GM21447 (cell line): ENCODE measurements at regions not wholly inside any gene's neighbourhood (a gene's known extent, or its start where the extent isn't known, plus 50 kb on each side); places are given as distances from the start of the nearest gene placed in this dataset.
"Not testable (repeated sequence)": the region's sequence is repeated elsewhere in the genome, so short reads cannot be mapped to it uniquely, and the experiment has no call there.

Source experiments
- ATAC-seq: cut with Tn5 transposase; IDR thresholded peaks from one replicate; pipeline ENCODE4 v1.9.1; 2021; ENCODE audit not compliant: unreplicated experiment

- ATAC-seq, result no peak
Observed at GRCh38 chr5:130845049-130845765, 319.8 kb downstream of the HINT1 start.

GRCh38 chr5:130836729-130837649 is 328.1 kb downstream of the HINT1 start:
- peak; percentile 84 for ATAC-seq

- ATAC-seq, result not testable (repeated sequence)
Observed at GRCh38 chr5:130817598-130818384, 347.3 kb downstream of the HINT1 start.

GRCh38 chr5:130815246-130815645 is 349.8 kb downstream of the HINT1 start:
- ATAC-seq, result no peak

- no peak for ATAC-seq
Observed at GRCh38 chr5:130808691-130809090, 356.4 kb downstream of the HINT1 start.

GRCh38 chr5:130805648-130806047 is 359.4 kb downstream of the HINT1 start:
- no peak for ATAC-seq

GRCh38 chr5:130805036-130805435 is 360.0 kb downstream of the HINT1 start:
- ATAC-seq, result no peak

GRCh38 chr5:130801963-130802362 is 363.1 kb downstream of the HINT1 start:
- ATAC-seq, result no peak

GRCh38 chr5:130799015-130799414 is 366.0 kb downstream of the HINT1 start:
- ATAC-seq, result no peak

- no peak for ATAC-seq
Observed at GRCh38 chr5:130797303-130797702, 367.8 kb downstream of the HINT1 start.

- ATAC-seq, result no peak
Observed at GRCh38 chr5:130796902-130797301, 368.2 kb downstream of the HINT1 start.

GRCh38 chr5:130796032-130796431 is 369.0 kb downstream of the HINT1 start:
- no peak for ATAC-seq

- no peak for ATAC-seq
Observed at GRCh38 chr5:130795037-130795436, 370.0 kb downstream of the HINT1 start.

GRCh38 chr5:130777794-130778193 is 387.3 kb downstream of the HINT1 start:
- ATAC-seq, result no peak

- no peak for ATAC-seq
Observed at GRCh38 chr5:130773813-130774212, 391.2 kb downstream of the HINT1 start.

GRCh38 chr5:130762031-130762430 is 403.0 kb downstream of the HINT1 start:
- no peak for ATAC-seq

GRCh38 chr5:130759061-130759460 is 406.0 kb downstream of the HINT1 start:
- no peak for ATAC-seq

- ATAC-seq, result no peak
Observed at GRCh38 chr5:130747556-130747955, 417.5 kb downstream of the HINT1 start.

GRCh38 chr5:130746641-130747040 is 418.4 kb downstream of the HINT1 start:
- not testable (repeated sequence) for ATAC-seq

GRCh38 chr5:130743092-130743491 is 422.0 kb downstream of the HINT1 start:
- no peak for ATAC-seq

- ATAC-seq, result no peak
Observed at GRCh38 chr5:130740047-130740569, 424.9 kb downstream of the HINT1 start.
